Ishikawa (cell line): ENCODE measurements at regions not wholly inside any gene's neighbourhood (a gene's known extent, or its start where the extent isn't known, plus 50 kb on each side); places are given as distances from the start of the nearest gene placed in this dataset.

ENCODE experiments used
- CEBPB ChIP-seq: IDR thresholded peaks from 2 replicates; pipeline ENCODE4 v1.6.1; 2012
- CREB1 ChIP-seq: IDR thresholded peaks from 2 replicates; pipeline ENCODE4 v1.6.1; 2012; ENCODE audit warnings: low read depth
- EGR1 ChIP-seq: IDR thresholded peaks from 2 replicates; pipeline ENCODE4 v1.6.1; 2012
- EP300 ChIP-seq: IDR thresholded peaks from 2 replicates; pipeline ENCODE4 v1.6.1; 2012; ENCODE audit warnings: borderline replicate concordance
- FOXM1 ChIP-seq: IDR thresholded peaks from 2 replicates; pipeline ENCODE4 v1.6.1; 2012; ENCODE audit warnings: low read depth, borderline replicate concordance
- NFIC ChIP-seq: IDR thresholded peaks from 2 replicates; pipeline ENCODE4 v1.6.1; 2012
- RAD21 ChIP-seq: IDR thresholded peaks from 2 replicates; pipeline ENCODE4 v1.6.1; 2012; ENCODE audit warnings: low read depth
- TAF1 ChIP-seq: IDR thresholded peaks from 2 replicates; pipeline ENCODE4 v1.6.1; 2012; ENCODE audit warnings: low read depth, mild to moderate bottlenecking
- TCF12 ChIP-seq: IDR thresholded peaks from 2 replicates; pipeline ENCODE4 v1.6.1; 2012; ENCODE audit warnings: low read depth
- TEAD4 ChIP-seq: IDR thresholded peaks from 2 replicates; pipeline ENCODE4 v1.6.1; 2012
- YY1 ChIP-seq: IDR thresholded peaks from 2 replicates; pipeline ENCODE4 v1.6.1; 2012; ENCODE audit warnings: low read depth
- ZBTB7A ChIP-seq: IDR thresholded peaks from 2 replicates; pipeline ENCODE4 v1.6.1; 2012; ENCODE audit warnings: low read depth
- TF ChIP-seq, protein P1 (sequence below): IDR thresholded peaks from 2 replicates; pipeline ENCODE4 v1.6.1; 2012; ENCODE audit warnings: low read depth, mild to moderate bottlenecking
- TF ChIP-seq, protein P2 (sequence below): IDR thresholded peaks from 2 replicates; pipeline ENCODE4 v1.6.1; 2012
- TF ChIP-seq, protein P3 (sequence below): IDR thresholded peaks from 2 replicates; pipeline ENCODE4 v1.6.1; 2012

DNA sequence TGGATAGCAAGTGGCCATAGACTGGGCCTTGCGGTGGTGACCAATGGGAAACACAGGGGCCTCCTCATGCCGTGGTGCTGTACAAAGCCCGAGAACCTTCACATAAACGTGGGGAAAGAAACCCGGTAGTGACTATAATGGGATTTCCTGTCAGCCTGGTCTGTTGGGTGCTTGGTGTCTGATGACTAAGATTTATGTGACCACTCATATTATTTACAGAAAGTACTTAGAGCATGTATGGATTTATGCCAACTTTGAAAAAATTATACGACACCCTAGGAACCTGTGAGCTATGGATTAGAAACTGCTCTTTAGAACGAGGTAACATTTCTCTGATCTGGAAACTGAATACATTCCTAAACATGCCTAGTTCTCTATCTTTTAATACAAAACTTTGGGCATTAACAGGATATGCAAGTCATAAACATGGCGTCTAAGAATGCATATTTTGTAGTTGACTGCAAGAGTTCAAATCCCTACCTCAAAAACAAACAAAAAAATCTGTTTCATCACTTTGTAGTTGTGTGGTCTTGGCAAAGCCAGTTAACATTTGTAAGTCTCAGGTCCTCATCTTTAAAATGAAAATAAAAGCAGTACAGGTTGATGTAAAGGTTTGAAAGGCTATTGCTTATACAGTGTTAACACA lies 85.4 kb downstream of the TMEM167A start:
- TF ChIP-seq TEAD4 (no peak), RAD21 (no peak)

DNA sequence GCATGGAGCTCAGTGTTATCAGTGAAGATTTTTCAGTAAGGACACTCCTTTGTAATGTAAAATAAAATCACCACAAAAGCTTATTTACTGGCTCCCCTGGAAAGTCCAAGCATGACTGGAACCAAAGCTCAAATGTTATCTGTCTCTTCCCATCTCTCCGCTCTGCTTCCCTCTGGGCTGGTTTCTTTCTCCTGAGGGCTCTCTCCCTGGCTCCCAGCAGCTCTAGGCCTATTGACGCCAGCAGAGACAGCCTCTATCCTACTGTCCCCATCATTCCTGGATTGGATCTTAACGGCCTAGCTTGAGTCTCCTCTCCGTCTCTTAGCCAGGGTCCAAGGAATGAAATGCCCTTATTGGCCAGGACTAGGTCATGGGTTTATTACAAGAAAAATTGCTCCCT lies 86.1 kb downstream of the TMEM167A start:
- TF ChIP-seq TEAD4 (no peak), NFIC (no peak), YY1 (no peak), EGR1 (no peak), RAD21 (no peak), TCF12 (no peak), TAF1 (no peak), ZBTB7A (no peak), EP300 (no peak), FOXM1 (no peak), CEBPB (no peak), CREB1 (no peak)
- TF ChIP-seq, protein P1, sequence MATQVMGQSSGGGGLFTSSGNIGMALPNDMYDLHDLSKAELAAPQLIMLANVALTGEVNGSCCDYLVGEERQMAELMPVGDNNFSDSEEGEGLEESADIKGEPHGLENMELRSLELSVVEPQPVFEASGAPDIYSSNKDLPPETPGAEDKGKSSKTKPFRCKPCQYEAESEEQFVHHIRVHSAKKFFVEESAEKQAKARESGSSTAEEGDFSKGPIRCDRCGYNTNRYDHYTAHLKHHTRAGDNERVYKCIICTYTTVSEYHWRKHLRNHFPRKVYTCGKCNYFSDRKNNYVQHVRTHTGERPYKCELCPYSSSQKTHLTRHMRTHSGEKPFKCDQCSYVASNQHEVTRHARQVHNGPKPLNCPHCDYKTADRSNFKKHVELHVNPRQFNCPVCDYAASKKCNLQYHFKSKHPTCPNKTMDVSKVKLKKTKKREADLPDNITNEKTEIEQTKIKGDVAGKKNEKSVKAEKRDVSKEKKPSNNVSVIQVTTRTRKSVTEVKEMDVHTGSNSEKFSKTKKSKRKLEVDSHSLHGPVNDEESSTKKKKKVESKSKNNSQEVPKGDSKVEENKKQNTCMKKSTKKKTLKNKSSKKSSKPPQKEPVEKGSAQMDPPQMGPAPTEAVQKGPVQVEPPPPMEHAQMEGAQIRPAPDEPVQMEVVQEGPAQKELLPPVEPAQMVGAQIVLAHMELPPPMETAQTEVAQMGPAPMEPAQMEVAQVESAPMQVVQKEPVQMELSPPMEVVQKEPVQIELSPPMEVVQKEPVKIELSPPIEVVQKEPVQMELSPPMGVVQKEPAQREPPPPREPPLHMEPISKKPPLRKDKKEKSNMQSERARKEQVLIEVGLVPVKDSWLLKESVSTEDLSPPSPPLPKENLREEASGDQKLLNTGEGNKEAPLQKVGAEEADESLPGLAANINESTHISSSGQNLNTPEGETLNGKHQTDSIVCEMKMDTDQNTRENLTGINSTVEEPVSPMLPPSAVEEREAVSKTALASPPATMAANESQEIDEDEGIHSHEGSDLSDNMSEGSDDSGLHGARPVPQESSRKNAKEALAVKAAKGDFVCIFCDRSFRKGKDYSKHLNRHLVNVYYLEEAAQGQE, result no peak
- TF ChIP-seq, protein P2, sequence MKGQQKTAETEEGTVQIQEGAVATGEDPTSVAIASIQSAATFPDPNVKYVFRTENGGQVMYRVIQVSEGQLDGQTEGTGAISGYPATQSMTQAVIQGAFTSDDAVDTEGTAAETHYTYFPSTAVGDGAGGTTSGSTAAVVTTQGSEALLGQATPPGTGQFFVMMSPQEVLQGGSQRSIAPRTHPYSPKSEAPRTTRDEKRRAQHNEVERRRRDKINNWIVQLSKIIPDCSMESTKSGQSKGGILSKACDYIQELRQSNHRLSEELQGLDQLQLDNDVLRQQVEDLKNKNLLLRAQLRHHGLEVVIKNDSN, result no peak
- TF ChIP-seq, protein P3, sequence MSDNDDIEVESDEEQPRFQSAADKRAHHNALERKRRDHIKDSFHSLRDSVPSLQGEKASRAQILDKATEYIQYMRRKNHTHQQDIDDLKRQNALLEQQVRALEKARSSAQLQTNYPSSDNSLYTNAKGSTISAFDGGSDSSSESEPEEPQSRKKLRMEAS, result no peak

DNA sequence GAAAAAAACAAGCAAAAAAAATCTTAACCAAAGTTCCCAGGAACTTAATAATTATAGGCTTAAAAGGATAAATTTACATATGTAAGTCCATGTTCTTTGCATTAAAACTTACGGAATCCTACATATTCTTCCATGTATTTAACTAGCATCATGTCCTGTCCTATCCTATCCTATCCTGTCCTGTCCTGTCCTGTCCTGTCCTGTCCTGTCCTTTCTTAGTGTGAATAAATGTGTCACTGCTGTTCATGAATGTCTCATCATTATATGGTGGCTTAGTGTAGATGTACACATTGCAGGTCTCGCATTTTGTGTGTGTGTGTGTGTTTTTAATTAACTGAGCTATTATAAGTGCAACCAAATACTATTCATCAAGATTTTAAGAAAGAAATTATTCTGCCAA lies 90.0 kb downstream of the TMEM167A start:
- no peak for TF ChIP-seq YY1
- no peak for TF ChIP-seq TCF12
- TF ChIP-seq FOXM1, result no peak

DNA sequence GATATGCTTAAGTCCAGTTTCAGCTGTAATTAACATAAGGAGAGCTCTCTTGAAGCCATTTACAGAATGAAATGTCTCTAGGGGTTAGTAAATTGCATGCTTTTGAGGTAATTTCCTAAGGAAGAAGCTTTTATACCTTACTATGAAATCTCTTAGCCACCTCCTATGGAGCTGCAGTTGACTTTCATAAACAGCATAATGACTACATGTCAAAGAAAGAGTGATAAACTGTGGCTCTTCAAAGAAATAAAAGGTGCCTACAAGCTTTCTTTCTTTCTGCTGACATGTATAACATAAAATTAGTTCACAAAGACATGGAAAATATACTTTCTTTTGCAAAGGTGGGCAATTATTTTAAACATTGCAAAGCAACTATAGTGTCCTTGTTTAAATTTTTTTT lies 90.8 kb downstream of the TMEM167A start:
- no peak for TF ChIP-seq RAD21

DNA sequence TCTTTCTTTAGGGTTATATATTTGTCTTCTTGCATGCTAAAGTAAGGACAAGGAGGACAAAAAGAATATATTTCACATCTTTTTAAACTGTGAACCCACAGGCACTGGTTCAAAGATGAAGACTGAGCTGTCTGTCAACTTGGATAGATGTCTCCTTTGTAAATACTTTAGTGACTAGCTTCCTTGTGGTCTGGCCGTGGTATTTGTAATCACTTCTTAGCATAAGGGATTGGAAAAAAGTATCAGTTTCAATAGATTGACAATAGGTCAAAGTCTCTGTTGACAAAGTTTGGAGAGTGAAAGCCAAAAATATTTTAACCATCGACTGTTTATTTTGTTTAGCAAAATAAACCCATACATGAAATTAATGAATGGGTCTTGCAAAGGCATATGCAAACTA lies 91.4 kb downstream of the TMEM167A start:
- TF ChIP-seq EGR1 (no peak), FOXM1 (no peak), TAF1 (no peak), TEAD4 (no peak), CREB1 (no peak), TCF12 (no peak), RAD21 (no peak), ZBTB7A (no peak), EP300 (no peak), CEBPB (no peak), NFIC (no peak), YY1 (no peak)
- TF ChIP-seq, protein P3, result no peak
- TF ChIP-seq, protein P2, result no peak
- TF ChIP-seq, protein P1, result no peak

DNA sequence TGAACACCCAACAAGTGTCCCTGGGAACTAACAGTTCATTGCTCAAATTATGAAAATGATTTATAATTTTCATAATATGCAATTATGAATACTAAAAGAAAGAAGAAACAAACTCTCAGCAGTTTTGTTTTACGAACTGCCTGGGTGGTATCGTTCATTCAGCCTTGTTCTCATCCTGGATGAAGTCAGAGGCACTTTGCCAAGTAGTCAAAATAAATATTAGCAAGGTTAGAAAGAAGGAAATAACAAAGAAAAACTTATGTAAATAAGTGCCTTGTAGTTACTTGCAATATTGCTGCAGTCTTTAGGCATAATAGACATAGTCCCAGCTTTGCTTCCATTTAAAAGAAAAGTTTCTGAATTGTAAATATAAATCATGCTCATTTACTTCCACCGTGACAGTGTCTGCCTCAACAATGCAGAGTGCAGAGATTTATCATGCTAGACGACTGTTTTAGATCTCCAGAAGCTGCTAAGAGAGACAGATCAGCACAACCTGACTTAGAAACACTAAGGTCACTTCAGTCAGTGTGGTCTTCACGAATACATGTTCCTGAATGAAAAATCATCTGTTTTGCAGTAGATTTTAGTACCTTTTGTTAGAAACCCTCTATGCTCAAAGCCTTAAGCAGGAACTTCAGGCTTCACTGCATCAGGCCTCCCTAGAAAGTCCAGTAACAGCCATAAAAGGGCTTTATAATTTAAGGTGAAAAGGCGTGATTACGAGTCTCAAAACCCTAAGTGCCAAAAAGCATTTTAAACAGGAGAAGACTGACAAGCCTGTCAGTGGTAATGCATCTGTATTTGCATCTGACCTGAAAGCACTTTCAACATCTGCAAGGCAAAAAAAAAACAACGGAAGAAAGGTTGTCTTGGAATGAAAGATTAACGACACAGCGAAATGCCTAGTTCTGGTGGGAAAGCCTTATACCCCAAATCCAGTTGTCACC lies 92.1 kb downstream of the TMEM167A start:
- TF ChIP-seq CEBPB, result no peak
- TF ChIP-seq RAD21, result no peak
- TF ChIP-seq YY1, result no peak
- TF ChIP-seq CREB1, result no peak
- TF ChIP-seq, protein P1, result no peak
